Skeletal muscle tissue (tissue), 3 donors: ENCODE measurements at regions not wholly inside any gene's neighbourhood (a gene's known extent, or its start where the extent isn't known, plus 50 kb on each side); places are given as distances from the start of the nearest gene placed in this dataset.

Source experiments
- H3K27ac ChIP-seq: one replicate; pipeline ENCODE4 v1.7.0; 2013; ENCODE audit warnings: mild to moderate bottlenecking, low read depth, low read length, inconsistent platforms
- H3K27me3 ChIP-seq, 3 donors: one replicate each; pipeline ENCODE4 v1.7.0; 2013; ENCODE audit warnings: low read length in 3 of 3; ENCODE audit not compliant: control insufficient read depth in 3 of 3, insufficient read depth in 3 of 3
- H3K36me3 ChIP-seq, 3 donors: one replicate each; pipeline ENCODE4 v1.7.0; 2013; ENCODE audit warnings: low read length in 3 of 3; ENCODE audit not compliant: control insufficient read depth in 3 of 3, insufficient read depth in 3 of 3
- H3K4me1 ChIP-seq, 3 donors: one replicate each; pipeline ENCODE4 v1.7.0; 2013; ENCODE audit warnings: low read length in 3 of 3, mild to moderate bottlenecking in 3 of 3; ENCODE audit not compliant: control insufficient read depth in 3 of 3, insufficient read depth in 3 of 3
- H3K4me3 ChIP-seq, 3 donors: one replicate each; pipeline ENCODE4 v1.7.0; 2013; ENCODE audit warnings: low read length in 3 of 3
- H3K9ac ChIP-seq, 3 donors: one replicate each; pipeline ENCODE4 v1.7.0; 2013; ENCODE audit warnings: low read length in 3 of 3, mild to moderate bottlenecking in 3 of 3, moderate library complexity in 2 of 3, low read depth in 1 of 3
- H3K9me3 ChIP-seq, 3 donors: one replicate each; pipeline ENCODE4 v1.7.0; 2013; ENCODE audit warnings: low read length in 3 of 3; ENCODE audit not compliant: control insufficient read depth in 3 of 3
- donor health status: Osteomylitis.

DNA sequence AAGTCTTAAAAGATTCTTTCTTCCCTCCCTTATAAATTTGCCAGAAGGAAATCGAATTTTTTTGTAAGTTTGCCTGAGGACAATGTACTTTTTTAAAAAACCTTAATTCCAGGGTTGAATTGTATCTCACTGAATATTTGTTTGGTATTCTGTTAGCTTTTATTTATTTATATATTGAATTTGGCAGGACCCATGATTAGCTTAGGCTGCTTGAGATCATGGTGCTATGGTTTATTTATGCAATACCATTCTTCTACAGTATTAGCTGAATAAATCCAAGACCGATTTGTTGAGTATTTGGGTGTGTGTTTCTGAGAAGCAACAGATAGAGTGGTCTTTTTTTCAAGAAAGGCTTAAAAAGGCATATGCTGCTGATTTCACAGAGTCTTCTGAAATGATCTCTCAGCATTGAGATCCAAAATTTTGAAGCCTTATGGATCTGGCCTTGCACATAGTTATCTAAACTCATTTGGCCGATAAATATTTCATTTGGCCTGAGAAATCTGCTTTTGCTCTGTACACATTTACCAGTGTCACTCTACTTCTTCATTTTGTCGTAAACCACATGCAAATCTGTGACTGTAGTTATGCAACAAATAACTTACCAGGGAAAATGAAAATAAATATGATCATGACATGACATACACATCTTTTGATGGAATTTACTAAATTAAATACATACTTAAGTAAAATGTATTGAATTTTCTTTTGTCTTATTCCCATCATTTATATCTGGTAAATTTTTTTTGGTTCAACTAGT, 265.8 kb upstream of the FLRT2 start:
- Histone ChIP-seq H3K27me3 (no peaks in the 10 kb centered on the region), H3K36me3 (no peaks in the 10 kb centered on the region), H3K27ac (no peak overlapping the region), H3K9ac (no peak overlapping the region), H3K4me3 (no peak overlapping the region), H3K4me1 (no peaks in the 10 kb centered on the region), H3K9me3 (no peaks in the 10 kb centered on the region)

- Histone ChIP-seq H3K9ac (no peak overlapping the region), H3K4me3 (peak overlapping the region in 1 of 3 donors; percentile 34), H3K4me1 (no peaks in the 10 kb centered on the region), H3K27me3 (no peaks in the 10 kb centered on the region), H3K9me3 (no peaks in the 10 kb centered on the region), H3K36me3 (no peaks in the 10 kb centered on the region), H3K27ac (no peak overlapping the region)
Observed at GRCh38 chr14:85273099-85273677, 256.8 kb upstream of the FLRT2 start.

DNA sequence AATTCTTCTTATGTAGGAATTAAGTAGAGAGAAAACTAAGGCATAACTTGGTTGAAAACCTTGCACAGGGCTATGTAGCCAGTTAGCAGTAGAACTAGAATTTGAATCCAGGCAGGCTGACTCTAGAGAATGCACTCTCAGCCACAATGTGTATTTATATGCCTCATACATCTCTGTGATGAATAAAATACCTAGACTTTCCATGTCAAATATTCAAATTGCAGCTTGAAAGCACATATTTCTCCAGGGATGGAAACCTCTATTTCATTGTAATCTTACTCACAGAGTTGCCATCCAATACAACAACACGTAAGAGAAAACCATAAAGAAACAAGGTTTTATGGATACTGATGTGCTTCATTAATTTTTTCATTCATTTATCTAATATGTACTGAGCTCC, 256.0 kb upstream of the FLRT2 start:
- Histone ChIP-seq H3K27ac (no peak overlapping the region), H3K9me3 (no peaks in the 10 kb centered on the region), H3K4me3 (no peak overlapping the region), H3K36me3 (no peaks in the 10 kb centered on the region), H3K27me3 (no peaks in the 10 kb centered on the region), H3K4me1 (no peaks in the 10 kb centered on the region), H3K9ac (no peak overlapping the region)

DNA sequence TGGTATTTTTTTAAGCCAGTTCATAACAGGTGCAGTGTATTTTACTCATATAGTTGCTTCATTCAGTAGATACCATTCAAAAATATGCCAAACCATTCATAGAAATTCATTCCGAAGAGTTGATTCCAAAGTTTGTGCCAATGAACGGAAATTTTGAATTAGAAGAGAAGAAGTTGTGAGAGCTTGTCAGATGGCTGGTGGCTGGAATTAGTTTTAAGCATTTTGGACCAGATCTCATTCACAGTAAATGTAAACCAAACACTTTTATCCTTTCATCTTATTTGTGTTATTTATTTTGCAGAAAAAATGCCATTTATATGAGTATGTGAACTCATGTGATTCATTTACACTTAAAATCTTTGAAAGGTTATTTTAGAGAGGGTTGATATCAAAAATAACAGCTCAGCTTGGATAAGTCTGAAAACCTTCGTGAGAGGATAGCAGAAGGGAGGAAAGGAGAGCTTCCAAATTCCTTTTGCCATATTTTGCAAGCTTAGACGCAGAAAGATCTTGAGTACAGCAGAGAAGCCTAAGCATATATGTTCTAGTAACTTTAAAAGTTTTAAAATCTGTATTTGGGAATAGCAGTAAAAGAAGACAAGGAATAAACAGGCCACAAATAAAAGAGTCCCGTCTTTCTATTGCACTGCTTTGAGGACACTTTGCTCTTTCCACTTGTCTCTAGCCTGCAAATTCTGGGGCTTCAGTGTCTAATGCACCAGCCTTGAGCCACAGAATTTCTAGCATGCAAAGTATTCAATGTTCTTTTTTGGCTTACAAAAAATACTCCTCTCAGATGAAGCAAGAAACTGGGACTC, 253.6 kb upstream of the FLRT2 start:
- no peak overlapping the region for H3K4me3 ChIP-seq
- H3K9ac ChIP-seq: no peak overlapping the region
- H3K4me1 ChIP-seq: no peaks in the 10 kb centered on the region

GRCh38 chr14:85276979-85277228, 253.0 kb upstream of the FLRT2 start:
- H3K9ac ChIP-seq: no peak overlapping the region
- no peaks in the 10 kb centered on the region for H3K36me3 ChIP-seq
- no peak overlapping the region for H3K27ac ChIP-seq
- H3K4me1 ChIP-seq: no peaks in the 10 kb centered on the region
- no peak overlapping the region for H3K4me3 ChIP-seq
- no peaks in the 10 kb centered on the region for H3K27me3 ChIP-seq
- no peaks in the 10 kb centered on the region for H3K9me3 ChIP-seq

More for the DNA sequence above, 253.6 kb upstream of the FLRT2 start:
- no peaks in the 10 kb centered on the region for H3K27me3 ChIP-seq
- no peaks in the 10 kb centered on the region for H3K9me3 ChIP-seq
- no peaks in the 10 kb centered on the region for H3K36me3 ChIP-seq
- no peak overlapping the region for H3K27ac ChIP-seq

GRCh38 chr14:85279407-85279806, 250.5 kb upstream of the FLRT2 start:
- Histone ChIP-seq H3K9me3 (no peaks in the 10 kb centered on the region), H3K27ac (no peak overlapping the region), H3K4me3 (no peak overlapping the region), H3K4me1 (no peaks in the 10 kb centered on the region), H3K27me3 (no peaks in the 10 kb centered on the region), H3K36me3 (no peaks in the 10 kb centered on the region), H3K9ac (no peak overlapping the region)

GRCh38 chr14:85280074-85280473, 249.9 kb upstream of the FLRT2 start:
- H3K9ac ChIP-seq: no peak overlapping the region
- H3K27ac ChIP-seq: no peak overlapping the region
- H3K4me1 ChIP-seq: no peaks in the 10 kb centered on the region
- no peaks in the 10 kb centered on the region for H3K9me3 ChIP-seq
- H3K36me3 ChIP-seq: no peaks in the 10 kb centered on the region
- no peaks in the 10 kb centered on the region for H3K27me3 ChIP-seq
- no peak overlapping the region for H3K4me3 ChIP-seq

DNA sequence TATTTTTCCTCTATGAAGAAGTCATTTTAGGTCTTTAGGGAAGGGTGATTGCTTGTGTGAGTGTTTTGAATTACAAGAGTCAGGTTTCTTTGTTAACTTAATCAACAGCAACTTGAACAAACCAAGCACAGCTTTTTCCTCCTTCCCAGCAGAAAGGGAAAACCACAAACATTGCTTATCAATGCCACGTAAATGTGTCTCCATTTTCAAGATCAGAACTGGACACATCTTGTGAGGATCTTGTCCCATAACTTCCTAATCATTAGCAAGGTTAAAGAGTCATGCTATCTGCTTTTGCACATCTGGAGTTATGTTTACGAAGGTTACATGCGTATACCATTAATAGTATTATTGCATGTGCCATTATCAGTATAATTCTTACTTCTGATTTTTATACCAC, 248.0 kb upstream of the FLRT2 start:
- Histone ChIP-seq H3K9ac (no peak overlapping the region), H3K36me3 (no peaks in the 10 kb centered on the region)

DNA sequence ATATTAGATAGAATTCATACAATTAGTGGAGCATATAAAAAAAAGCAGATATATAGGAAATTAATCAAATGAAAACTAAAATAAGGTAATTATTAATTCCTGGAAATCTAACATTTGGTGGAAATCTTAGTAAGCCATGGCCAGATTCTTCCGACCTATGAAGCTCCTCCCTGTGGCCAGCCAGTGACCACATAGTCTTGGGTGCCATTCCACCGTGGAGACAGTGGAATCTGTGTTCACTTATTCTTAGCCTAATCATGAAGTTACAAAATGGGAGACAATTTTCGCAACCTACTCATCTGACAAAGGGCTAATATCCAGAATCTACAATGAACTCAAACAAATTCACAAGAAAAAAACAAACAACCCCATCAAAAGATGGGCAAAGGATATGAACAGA, 241.9 kb upstream of the FLRT2 start:
- Histone ChIP-seq H3K27me3 (no peaks in the 10 kb centered on the region), H3K9me3 (no peaks in the 10 kb centered on the region), H3K9ac (no peak overlapping the region), H3K36me3 (no peaks in the 10 kb centered on the region), H3K4me3 (no peak overlapping the region), H3K4me1 (no peaks in the 10 kb centered on the region), H3K27ac (no peak overlapping the region)

More for the DNA sequence above, 248.0 kb upstream of the FLRT2 start:
- no peaks in the 10 kb centered on the region for H3K4me1 ChIP-seq
- no peak overlapping the region for H3K4me3 ChIP-seq
- H3K27ac ChIP-seq: no peak overlapping the region
- no peaks in the 10 kb centered on the region for H3K27me3 ChIP-seq
- no peaks in the 10 kb centered on the region for H3K9me3 ChIP-seq

- Histone ChIP-seq H3K4me3 (no peak overlapping the region), H3K9me3 (no peaks in the 10 kb centered on the region), H3K36me3 (no peaks in the 10 kb centered on the region), H3K4me1 (no peaks in the 10 kb centered on the region), H3K9ac (no peak overlapping the region), H3K27me3 (no peaks in the 10 kb centered on the region), H3K27ac (no peak overlapping the region)
Observed at GRCh38 chr14:85291731-85292130, 238.2 kb upstream of the FLRT2 start.
